Stimulated activated CD8-positive, alpha-beta memory T cell treated with anti-CD3 and anti-CD28 coated beads, Interleukin-15, amount 100 ng/mL, for 24 hours (primary cell): ENCODE measurements at regions not wholly inside any gene's neighbourhood (a gene's known extent, or its start where the extent isn't known, plus 50 kb on each side); places are given as distances from the start of the nearest gene placed in this dataset.

Experiments used
- DNase-seq: peaks from one replicate; pipeline ENCODE4 v3.0.0-alpha.2; 2020; ENCODE audit warnings: low read depth

DNA sequence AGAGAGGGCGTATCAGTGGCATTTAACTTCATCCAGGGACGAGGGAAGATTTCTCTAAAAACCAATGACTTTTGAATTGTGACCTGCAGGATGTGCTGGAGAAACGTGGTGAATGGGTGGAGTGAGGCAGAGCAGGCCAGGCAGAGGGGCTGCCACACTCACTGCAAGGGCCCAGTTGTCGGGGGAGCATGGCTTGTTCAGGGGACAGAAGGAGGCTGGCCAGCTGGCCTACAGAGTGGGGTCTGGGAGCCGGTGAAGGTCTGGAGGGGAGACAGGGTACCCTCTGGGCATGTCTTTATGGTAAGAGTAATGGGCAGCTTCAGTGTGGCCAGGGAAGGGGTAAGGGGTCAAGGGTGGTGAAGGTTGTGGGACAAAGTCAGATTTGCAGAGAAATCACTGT, 225.2 kb upstream of the RGMA start:
- no peak for DNase-seq

- no peak for DNase-seq
These were observed 224.0 kb upstream of the RGMA start for GRCh38 chr15:93312891-93313486.

DNA sequence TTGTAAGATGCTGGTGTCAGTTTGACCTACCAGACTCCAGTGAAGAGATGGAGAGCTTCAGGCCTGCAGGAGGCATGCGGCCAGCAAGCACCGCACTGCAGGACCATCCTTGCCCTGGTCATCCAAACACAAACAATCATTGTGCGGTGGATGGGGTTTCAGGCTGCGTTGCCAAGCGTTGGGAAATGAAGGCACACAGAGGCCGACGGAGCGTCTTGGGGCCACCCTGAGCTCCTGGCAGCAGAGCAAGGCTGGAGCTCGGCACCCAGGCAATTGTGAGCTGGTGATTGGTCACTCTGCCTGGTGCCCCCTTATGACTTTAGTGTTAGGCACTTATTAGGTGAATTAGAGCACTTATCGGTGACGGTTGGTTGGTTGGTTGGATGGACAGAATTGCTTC, 222.6 kb upstream of the RGMA start:
- no peak for DNase-seq

GRCh38 chr15:93308026-93308690, 219.1 kb upstream of the RGMA start:
- no peak for DNase-seq

- DNase-seq: no peak
These were observed 218.5 kb upstream of the RGMA start for GRCh38 chr15:93307513-93307912.

DNA sequence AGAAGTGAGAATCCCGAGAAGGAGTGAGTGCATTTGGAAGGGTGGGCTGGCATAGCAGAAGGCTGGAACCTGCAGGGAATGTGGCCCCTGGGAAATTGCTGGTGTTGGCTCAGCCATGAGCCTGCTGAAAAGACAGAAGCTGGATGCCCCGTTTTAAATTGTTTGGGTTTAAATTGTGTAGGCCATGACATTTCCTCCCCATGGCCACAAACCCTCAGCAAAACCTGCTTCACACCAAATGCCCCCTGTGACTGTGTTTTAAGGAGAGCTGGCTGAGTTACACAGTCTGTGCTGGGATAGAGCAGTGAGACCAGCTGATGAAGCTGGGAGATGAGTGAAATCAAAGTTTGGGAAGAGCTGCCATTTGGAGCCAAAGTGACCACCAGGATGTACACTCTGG, 216.3 kb upstream of the RGMA start:
- no peak for DNase-seq

GRCh38 chr15:93302080-93302765, 213.2 kb upstream of the RGMA start:
- no peak for DNase-seq

DNA sequence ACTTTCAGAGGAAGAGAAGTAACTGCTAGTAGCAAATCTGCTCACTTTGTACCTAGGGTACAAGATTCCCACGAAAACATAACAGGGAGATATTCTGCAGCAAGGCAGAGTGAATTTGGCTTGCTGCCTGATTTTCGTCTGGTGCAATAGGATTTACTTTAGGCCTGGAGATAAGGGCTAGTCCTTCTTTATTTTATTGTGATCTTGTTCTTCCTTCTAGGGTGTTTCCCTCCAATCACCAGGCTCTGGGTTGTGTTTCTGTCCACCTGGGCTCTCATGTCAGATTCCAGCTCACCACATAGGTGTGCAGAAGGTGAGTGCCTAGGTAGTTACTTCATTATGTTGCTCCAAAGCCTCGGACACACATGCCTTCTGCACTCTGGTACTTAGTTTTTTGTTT, 211.8 kb upstream of the RGMA start:
- DNase-seq: no peak

- DNase-seq: no peak
These were observed 210.7 kb upstream of the RGMA start for GRCh38 chr15:93299675-93300074.

GRCh38 chr15:93298901-93299300, 209.9 kb upstream of the RGMA start:
- no peak for DNase-seq

DNA sequence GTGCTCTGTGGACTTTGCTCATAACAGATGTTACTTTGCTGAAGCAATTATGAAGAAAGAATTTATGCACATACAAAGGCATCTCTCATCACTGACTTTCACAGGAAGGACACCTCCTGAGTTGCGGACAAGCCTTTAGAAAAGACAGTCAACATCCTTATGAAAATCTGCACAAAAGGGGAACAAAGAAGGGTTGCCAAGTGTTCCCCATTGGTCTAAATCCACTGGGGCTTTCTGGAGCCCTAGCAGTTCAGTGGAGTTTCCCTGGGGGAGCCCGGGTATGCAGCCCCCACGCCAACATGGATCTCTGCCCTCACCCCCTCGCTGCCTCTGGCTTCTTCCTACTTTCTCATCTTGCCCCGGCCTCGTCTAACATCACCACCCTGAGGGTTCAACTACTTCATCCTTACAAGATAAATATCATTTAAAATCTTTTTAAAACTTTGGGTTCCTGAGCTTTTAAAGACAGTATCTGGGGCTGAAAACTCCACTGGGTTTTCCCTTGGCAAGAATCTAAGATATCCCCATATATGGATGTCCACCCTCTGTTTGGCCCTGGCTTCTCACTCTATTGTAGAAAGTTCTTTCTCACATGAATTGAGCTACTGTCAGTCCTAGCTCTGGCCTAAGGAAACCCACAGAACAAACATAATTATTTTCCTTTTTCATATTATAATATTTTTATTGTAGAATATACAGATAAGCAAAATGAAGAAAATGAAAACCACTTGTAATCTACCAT, 207.9 kb upstream of the RGMA start:
- no peak for DNase-seq

GRCh38 chr15:93294896-93295295, 205.9 kb upstream of the RGMA start:
- DNase-seq: no peak

DNA sequence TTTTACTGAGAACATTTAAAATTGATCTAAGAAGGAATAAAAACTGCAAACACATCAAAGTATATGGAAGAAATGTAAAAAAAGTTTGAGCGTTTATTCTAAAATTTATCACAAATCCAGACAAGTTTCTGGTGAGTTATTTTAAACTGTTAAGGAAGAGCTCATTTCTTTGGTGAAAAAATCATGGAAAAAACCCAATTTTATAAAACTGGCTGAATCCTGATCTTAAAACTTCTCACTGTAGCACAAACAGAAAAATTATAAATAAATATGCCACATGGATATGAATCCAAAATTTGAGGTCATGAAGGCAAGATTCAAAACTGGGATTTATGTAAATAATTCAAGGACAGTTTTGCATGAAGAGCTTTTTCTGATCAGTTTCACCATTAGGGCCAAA, 205.1 kb upstream of the RGMA start:
- no peak for DNase-seq

DNA sequence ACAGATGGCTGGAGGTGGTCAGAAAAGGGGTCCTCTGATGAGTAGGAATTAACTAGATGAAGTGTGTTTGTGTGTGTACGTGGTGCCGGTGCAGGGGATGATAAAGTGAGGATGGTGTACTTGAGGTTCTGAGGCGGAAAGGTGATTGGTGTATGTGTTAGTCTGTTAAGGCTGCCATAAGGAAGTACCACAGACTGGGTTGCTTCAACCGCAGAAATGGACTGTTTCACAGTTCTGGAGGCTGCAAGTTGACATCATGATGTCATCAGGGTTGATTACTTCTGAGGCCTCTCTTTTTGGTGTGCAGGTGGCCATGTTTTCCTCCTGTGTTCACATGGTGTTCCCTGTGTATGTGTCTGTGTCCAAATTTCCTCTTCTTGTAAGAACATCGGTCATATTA, 202.4 kb upstream of the RGMA start:
- DNase-seq: no peak

DNA sequence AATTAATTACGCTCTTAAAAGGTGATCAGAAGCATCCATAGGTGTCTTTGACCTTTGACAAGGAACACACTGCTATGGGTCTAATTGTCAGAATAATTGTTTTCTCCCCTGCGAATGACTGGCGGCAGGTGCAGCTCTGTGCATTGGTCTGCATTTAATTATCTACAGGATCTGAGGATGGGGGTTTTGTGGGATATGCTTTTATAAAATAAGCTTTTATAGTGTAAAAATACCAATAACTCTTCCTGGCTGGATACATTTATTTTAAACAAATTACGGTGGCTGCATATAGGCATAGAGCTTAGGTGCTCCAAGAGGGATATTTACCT, 201.6 kb upstream of the RGMA start:
- DNase-seq: no peak

- DNase-seq: no peak
These were observed 201.1 kb upstream of the RGMA start for GRCh38 chr15:93289941-93290617.

GRCh38 chr15:93288728-93289294, 199.8 kb upstream of the RGMA start:
- DNase-seq: no peak

- DNase-seq: no peak
These were observed 197.4 kb upstream of the RGMA start for GRCh38 chr15:93286446-93286845.

- no peak for DNase-seq
These were observed 194.8 kb upstream of the RGMA start for GRCh38 chr15:93283854-93284253.

- DNase-seq: no peak
These were observed 193.8 kb upstream of the RGMA start for GRCh38 chr15:93282808-93283207.

DNA sequence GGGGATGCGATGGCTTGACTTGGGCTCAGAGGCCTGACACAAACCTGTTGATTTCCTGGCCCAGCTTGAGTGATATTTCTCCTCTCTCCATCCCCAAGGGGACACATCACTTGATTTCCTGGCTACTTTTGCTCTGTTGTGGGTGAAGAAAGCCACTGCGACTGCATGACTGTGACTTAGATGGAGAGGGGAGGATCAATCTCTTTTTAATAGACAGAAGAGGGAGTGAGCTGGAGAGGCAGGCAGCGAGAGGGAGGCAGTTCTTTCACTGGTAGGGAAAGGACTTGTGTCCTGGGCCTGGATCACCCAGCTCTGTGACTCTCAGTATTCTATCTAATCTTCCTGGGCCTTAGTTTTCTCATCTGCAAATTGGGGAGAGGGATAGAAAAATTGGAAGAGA, 189.8 kb upstream of the RGMA start:
- DNase-seq: no peak

GRCh38 chr15:93278006-93278405, 189.0 kb upstream of the RGMA start:
- no peak for DNase-seq
